ENCODE measurements at regions not wholly inside any gene's neighbourhood (a gene's known extent, or its start where the extent isn't known, plus 50 kb on each side); places are given as distances from the start of the nearest gene placed in this dataset.
"Not testable (repeated sequence)": the region's sequence is repeated elsewhere in the genome, so short reads cannot be mapped to it uniquely, and the experiment has no call there.

DNA sequence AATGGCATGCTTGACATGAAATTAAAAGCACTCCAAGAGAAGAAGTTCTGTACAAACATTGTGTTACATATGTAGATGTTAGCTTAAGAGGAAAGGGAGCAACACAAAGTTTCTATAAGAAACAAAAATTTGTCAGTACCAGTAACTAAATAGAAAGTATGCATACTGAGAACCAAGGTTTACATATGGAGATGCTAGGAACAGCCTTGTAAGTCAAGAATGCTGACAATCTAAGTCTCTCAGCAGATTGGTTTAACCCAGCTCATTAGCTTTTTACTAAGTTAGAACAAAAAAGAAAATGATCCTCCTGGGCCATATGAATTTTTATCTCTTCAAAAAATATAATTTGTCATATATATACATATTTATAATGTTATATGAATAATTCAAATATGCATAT is 2022.1 kb upstream of the ACO1 start:
- no peak overlapping the region for H3K4me2 ChIP-seq (ENCODE audit: low read length)
- H3K36me3 ChIP-seq (replicated peaks; ENCODE audit: low read depth, low read length) = no peaks in the 10 kb centered on the region
- H2AFZ ChIP-seq (ENCODE audit: low read depth, low read length) = no peak overlapping the region
- no peaks in the 10 kb centered on the region for H3K9me3 ChIP-seq (ENCODE audit: insufficient read depth, low read length)
- H3K4me1 ChIP-seq (ENCODE audit: low read length) = no peaks in the 10 kb centered on the region
- H3K4me3 ChIP-seq (ENCODE audit: low read length) = no peak overlapping the region
- H3K27ac ChIP-seq (ENCODE audit: low read length) = no peak overlapping the region
- no peaks in the 10 kb centered on the region for H3K79me2 ChIP-seq (ENCODE audit: low read length)
- no peak for TF ChIP-seq CTCF (IDR thresholded peaks at IDR 0.05; ENCODE audit: low read depth, low read length)
- TF ChIP-seq EZH2phosphoT487 (IDR thresholded peaks at IDR 0.05; ENCODE audit: low read depth) = no peak
- H3K9ac ChIP-seq (ENCODE audit: low read length) = no peak overlapping the region
- H4K20me1 ChIP-seq (ENCODE audit: insufficient read depth, low read length) = no peaks in the 10 kb centered on the region
- no peaks in the 10 kb centered on the region for H3K27me3 ChIP-seq (ENCODE audit: low read depth, low read length)

GRCh38 chr9:30366140-30366539 is 2018.3 kb upstream of the ACO1 start:
- H3K27me3 ChIP-seq (ENCODE audit: low read depth, low read length); H3K4me1 ChIP-seq (ENCODE audit: low read length); H3K4me2 ChIP-seq (ENCODE audit: low read length); H3K27ac ChIP-seq (ENCODE audit: low read length); H4K20me1 ChIP-seq (ENCODE audit: insufficient read depth, low read length); H3K9ac ChIP-seq (ENCODE audit: low read length); H3K36me3 ChIP-seq (replicated peaks; ENCODE audit: low read depth, low read length); H3K4me3 ChIP-seq (ENCODE audit: low read length); H3K9me3 ChIP-seq (ENCODE audit: insufficient read depth, low read length); H2AFZ ChIP-seq (ENCODE audit: low read depth, low read length); H3K79me2 ChIP-seq (ENCODE audit: low read length): not testable (repeated sequence)

GRCh38 chr9:30382271-30382670 is 2002.2 kb upstream of the ACO1 start:
- Histone ChIP-seq H3K36me3 (replicated peaks; ENCODE audit: low read depth, low read length) (no peaks in the 10 kb centered on the region), H3K79me2 (ENCODE audit: low read length) (no peaks in the 10 kb centered on the region), H2AFZ (ENCODE audit: low read depth, low read length) (no peak overlapping the region), H3K27me3 (ENCODE audit: low read depth, low read length) (no peaks in the 10 kb centered on the region), H4K20me1 (ENCODE audit: insufficient read depth, low read length) (no peaks in the 10 kb centered on the region), H3K9me3 (ENCODE audit: insufficient read depth, low read length) (no peaks in the 10 kb centered on the region), H3K4me3 (ENCODE audit: low read length) (no peak overlapping the region), H3K9ac (ENCODE audit: low read length) (no peak overlapping the region), H3K4me1 (ENCODE audit: low read length) (no peaks in the 10 kb centered on the region), H3K4me2 (ENCODE audit: low read length) (no peak overlapping the region), H3K27ac (ENCODE audit: low read length) (no peak overlapping the region)
- TF ChIP-seq EZH2phosphoT487 (IDR thresholded peaks at IDR 0.05; ENCODE audit: low read depth) = no peak
- no peak for TF ChIP-seq CTCF (IDR thresholded peaks at IDR 0.05; ENCODE audit: low read depth, low read length)

DNA sequence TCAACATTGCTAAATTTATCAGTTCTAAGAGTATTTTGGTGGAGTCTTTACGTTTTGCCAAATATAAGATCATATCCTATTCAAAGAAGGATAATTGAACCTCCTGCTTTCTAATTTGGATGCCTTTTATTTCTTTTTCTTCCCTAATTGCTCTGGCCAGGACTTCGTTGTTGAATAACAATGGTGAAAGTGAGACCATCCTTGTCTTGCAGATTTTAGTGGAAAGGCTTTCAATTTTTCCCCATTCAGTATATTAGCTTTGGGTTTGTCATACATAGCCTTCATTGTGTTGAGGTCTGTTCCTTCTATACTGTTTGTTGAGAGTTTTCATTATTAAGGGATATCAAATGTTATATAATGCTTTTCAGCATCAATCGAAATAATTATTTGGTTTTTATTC is 1974.2 kb upstream of the ACO1 start:
- Histone ChIP-seq H3K4me3 (ENCODE audit: low read length) (no peak overlapping the region), H3K79me2 (ENCODE audit: low read length) (no peaks in the 10 kb centered on the region), H3K27me3 (ENCODE audit: low read depth, low read length) (no peaks in the 10 kb centered on the region), H2AFZ (ENCODE audit: low read depth, low read length) (no peak overlapping the region; the same call in 1 of the 2 replicates), H3K4me2 (ENCODE audit: low read length) (no peak overlapping the region), H3K9me3 (ENCODE audit: insufficient read depth, low read length) (peaks cover 10% of the 10 kb centered on the region; the same call in 1 of the 2 replicates), H3K9ac (ENCODE audit: low read length) (no peak overlapping the region), H3K36me3 (replicated peaks; ENCODE audit: low read depth, low read length) (no peaks in the 10 kb centered on the region), H4K20me1 (ENCODE audit: insufficient read depth, low read length) (no peaks in the 10 kb centered on the region), H3K27ac (ENCODE audit: low read length) (no peak overlapping the region), H3K4me1 (ENCODE audit: low read length) (no peaks in the 10 kb centered on the region)
- TF ChIP-seq EZH2phosphoT487 (IDR thresholded peaks at IDR 0.05; ENCODE audit: low read depth) = no peak
- TF ChIP-seq CTCF (IDR thresholded peaks at IDR 0.05; ENCODE audit: low read depth, low read length) = no peak

DNA sequence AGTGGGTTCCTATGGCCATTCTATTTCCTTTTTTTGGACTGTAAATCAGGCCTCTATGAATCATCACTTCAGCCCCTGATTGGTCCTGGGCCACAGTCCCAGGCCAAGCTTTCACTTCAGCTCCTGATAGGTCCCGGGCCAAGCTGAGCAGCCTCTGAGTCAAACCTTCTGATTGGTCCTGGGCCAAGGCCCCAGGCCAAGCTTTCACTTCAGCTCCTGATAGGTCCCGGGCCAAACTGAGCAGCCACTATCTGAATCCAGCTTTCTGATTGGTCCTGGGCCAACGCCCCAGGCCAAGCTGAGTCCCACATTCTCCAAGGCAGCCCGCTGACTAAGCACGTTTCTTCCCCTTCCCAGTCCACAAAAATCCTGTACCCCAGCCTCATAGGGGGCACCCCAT is 1972.9 kb upstream of the ACO1 start:
- H3K36me3 ChIP-seq (replicated peaks; ENCODE audit: low read depth, low read length) = no peaks in the 10 kb centered on the region
- H3K4me3 ChIP-seq (ENCODE audit: low read length) = no peak overlapping the region
- no peak overlapping the region for H2AFZ ChIP-seq (ENCODE audit: low read depth, low read length)

More for the DNA sequence above, 1972.9 kb upstream of the ACO1 start:
- Histone ChIP-seq H4K20me1 (ENCODE audit: insufficient read depth, low read length) (no peaks in the 10 kb centered on the region), H3K4me1 (ENCODE audit: low read length) (no peaks in the 10 kb centered on the region), H3K9me3 (ENCODE audit: insufficient read depth, low read length) (peaks cover 10% of the 10 kb centered on the region; the same call in 1 of the 2 replicates), H3K4me2 (ENCODE audit: low read length) (no peak overlapping the region), H3K27ac (ENCODE audit: low read length) (no peak overlapping the region), H3K79me2 (ENCODE audit: low read length) (no peaks in the 10 kb centered on the region), H3K27me3 (ENCODE audit: low read depth, low read length) (no peaks in the 10 kb centered on the region), H3K9ac (ENCODE audit: low read length) (no peak overlapping the region)
- TF ChIP-seq CTCF (IDR thresholded peaks at IDR 0.05; ENCODE audit: low read depth, low read length) (no peak), EZH2phosphoT487 (IDR thresholded peaks at IDR 0.05; ENCODE audit: low read depth) (no peak)
